ENCODE measurements at regions not wholly inside any gene's neighbourhood (a gene's known extent, or its start where the extent isn't known, plus 50 kb on each side); places are given as distances from the start of the nearest gene placed in this dataset.

DNA sequence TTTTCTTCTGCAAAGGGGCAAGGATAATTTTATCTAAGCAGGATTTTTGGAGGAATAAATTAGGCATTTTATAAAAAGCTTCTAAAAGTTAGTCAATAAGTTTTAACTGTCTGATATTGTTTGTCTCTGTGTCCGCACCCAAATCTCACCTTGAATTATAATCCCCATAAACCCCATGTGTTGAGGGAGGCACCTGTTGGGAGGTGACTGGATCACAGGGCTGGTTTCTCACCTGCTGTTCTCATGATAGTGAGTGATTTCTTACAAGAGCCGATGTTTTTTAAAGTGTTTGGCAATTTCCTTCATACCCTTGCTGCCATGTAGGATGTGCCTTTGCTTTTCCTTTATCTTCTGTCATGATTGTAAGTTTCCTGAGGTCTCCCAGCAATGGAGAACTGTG is 481.4 kb downstream of the GBA3 start:
- no peak overlapping the region for H3K4me3 Mint-ChIP-seq
- H2BK12ac ChIP-seq (ENCODE audit: insufficient read length, low read depth, low read length): no peak overlapping the region
- no peaks in the 10 kb centered on the region for H3K27me3 Mint-ChIP-seq (ENCODE audit: low read depth)
- H4K8ac ChIP-seq (replicated peaks; ENCODE audit: insufficient read length, low read depth, low read length): no peak overlapping the region
- H3K23ac ChIP-seq (ENCODE audit: insufficient read length, low read depth, low read length): no peak overlapping the region
- H3K9me3 Mint-ChIP-seq: peaks cover 4 to 8% of the 10 kb centered on the region in 2 experiments; a peak in 2 of 5 replicates
- no peak overlapping the region for H2BK15ac ChIP-seq (ENCODE audit: low read depth, low read length)
- H4K5ac ChIP-seq (ENCODE audit: insufficient read length, low read depth, low read length): no peak overlapping the region
- H4K91ac ChIP-seq (ENCODE audit: insufficient read length, low read depth, low read length): no peak overlapping the region
- H2BK5ac ChIP-seq (ENCODE audit: insufficient read length, low read length): no peak overlapping the region
- H3K79me2 ChIP-seq (ENCODE audit: insufficient read depth, low read length): no peaks in the 10 kb centered on the region
- H3K27me3 ChIP-seq (ENCODE audit: insufficient read depth, low read length): no peaks in the 10 kb centered on the region; the same call in 1 of the 2 replicates
- H3K4ac ChIP-seq (ENCODE audit: low read depth, low read length): no peak overlapping the region
- H3K56ac ChIP-seq (ENCODE audit: insufficient read length, low read depth, low read length): no peak overlapping the region
- no peaks in the 10 kb centered on the region for H4K20me1 ChIP-seq (ENCODE audit: control insufficient read depth, insufficient read depth, insufficient read length)
- no peaks in the 10 kb centered on the region for H3K23me2 ChIP-seq (ENCODE audit: insufficient read length, low read depth, low read length, poor library complexity, severe bottlenecking)
- H3K36me3 Mint-ChIP-seq (ENCODE audit: insufficient read depth in 1 of 3, low read depth in 3 of 3): peaks cover 0 to 6% (median 5%) of the 10 kb centered on the region in 3 experiments; a peak in 5 of 7 replicates
- no peak for DNase-seq
- no CpG with 5 or more reads among the region's 2 CpGs for WGBS (ENCODE audit: extremely low coverage, insufficient read length, low lambda C conversion rate)
- no peaks in the 10 kb centered on the region for H3K79me1 ChIP-seq (ENCODE audit: insufficient read depth, low read depth, low read length, poor library complexity, severe bottlenecking)
- no peak overlapping the region for H3K27ac Mint-ChIP-seq
- no peaks in the 10 kb centered on the region for H3K9me3 ChIP-seq (ENCODE audit: control insufficient read depth, low read depth, low read length)
- TF ChIP-seq CTCF (conservative IDR thresholded peaks at IDR 0.05): no peak
- H3K18ac ChIP-seq (ENCODE audit: insufficient read length, low read depth, low read length): no peak overlapping the region
- no peak overlapping the region for H2AK5ac ChIP-seq (ENCODE audit: insufficient read length, low read length)
- H3K27ac ChIP-seq (ENCODE audit: insufficient read length, low read depth, low read length): no peak overlapping the region
- no peak overlapping the region for H3K14ac ChIP-seq (ENCODE audit: insufficient read depth, low read length)
- H3K9ac ChIP-seq (ENCODE audit: extremely low read depth, insufficient read length, low read length): no peak overlapping the region
- no peak overlapping the region for H3K4me2 ChIP-seq (ENCODE audit: insufficient read depth, insufficient read length, low read length)
- no peak overlapping the region for H2BK20ac ChIP-seq (ENCODE audit: low read depth, low read length, poor library complexity, severe bottlenecking)
- H3T11ph ChIP-seq (ENCODE audit: low read length): no peak overlapping the region
- no peak overlapping the region for H2BK120ac ChIP-seq (ENCODE audit: low read depth, low read length, poor library complexity, severe bottlenecking)
- no peak overlapping the region for H2AFZ ChIP-seq (ENCODE audit: low read length)
- H3K4me1 Mint-ChIP-seq: peaks cover 3% of the 10 kb centered on the region in 2 experiments; a peak in 2 of 4 replicates
- no peaks in the 10 kb centered on the region for H3K4me1 ChIP-seq (ENCODE audit: insufficient read depth, low read length)
